ENCODE measurements at regions not wholly inside any gene's neighbourhood (a gene's known extent, or its start where the extent isn't known, plus 50 kb on each side); places are given as distances from the start of the nearest gene placed in this dataset.

- no peak for TF ChIP-seq POLR2A (IDR thresholded peaks at IDR 0.05)
- TF ChIP-seq, protein P1, sequence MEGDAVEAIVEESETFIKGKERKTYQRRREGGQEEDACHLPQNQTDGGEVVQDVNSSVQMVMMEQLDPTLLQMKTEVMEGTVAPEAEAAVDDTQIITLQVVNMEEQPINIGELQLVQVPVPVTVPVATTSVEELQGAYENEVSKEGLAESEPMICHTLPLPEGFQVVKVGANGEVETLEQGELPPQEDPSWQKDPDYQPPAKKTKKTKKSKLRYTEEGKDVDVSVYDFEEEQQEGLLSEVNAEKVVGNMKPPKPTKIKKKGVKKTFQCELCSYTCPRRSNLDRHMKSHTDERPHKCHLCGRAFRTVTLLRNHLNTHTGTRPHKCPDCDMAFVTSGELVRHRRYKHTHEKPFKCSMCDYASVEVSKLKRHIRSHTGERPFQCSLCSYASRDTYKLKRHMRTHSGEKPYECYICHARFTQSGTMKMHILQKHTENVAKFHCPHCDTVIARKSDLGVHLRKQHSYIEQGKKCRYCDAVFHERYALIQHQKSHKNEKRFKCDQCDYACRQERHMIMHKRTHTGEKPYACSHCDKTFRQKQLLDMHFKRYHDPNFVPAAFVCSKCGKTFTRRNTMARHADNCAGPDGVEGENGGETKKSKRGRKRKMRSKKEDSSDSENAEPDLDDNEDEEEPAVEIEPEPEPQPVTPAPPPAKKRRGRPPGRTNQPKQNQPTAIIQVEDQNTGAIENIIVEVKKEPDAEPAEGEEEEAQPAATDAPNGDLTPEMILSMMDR (IDR thresholded peaks at IDR 0.05) = no peak
These were observed 305.1 kb upstream of the SLC10A2 start for GRCh38 chr13:103371271-103371670.

Data from lower leg skin (tissue), 3 donors.